Activated T-cell treated with anti-CD3 and anti-CD28 coated beads, Interleukin-2, amount 50 U/mL, for 4 hours (primary cell): ENCODE measurements at regions not wholly inside any gene's neighbourhood (a gene's known extent, or its start where the extent isn't known, plus 50 kb on each side); places are given as distances from the start of the nearest gene placed in this dataset.
"Not testable (repeated sequence)": the region's sequence is repeated elsewhere in the genome, so short reads cannot be mapped to it uniquely, and the experiment has no call there.

Source experiments
- ATAC-seq, 2 donors: fragments of 200-7000 bp; cut with Tn5 transposase; one replicate each; pipeline ENCODE4 v1.10.0; 2021
- DNase-seq: peaks from one replicate; pipeline ENCODE4 v3.0.0-alpha.2; 2020
- H3K27me3 Mint-ChIP-seq: one replicate; pipeline ENCODE4 v1.8.0; 2021; ENCODE audit warnings: low read depth, mixed read lengths
- H3K36me3 Mint-ChIP-seq: one replicate; pipeline ENCODE4 v1.8.0; 2022; ENCODE audit warnings: mixed read lengths; ENCODE audit not compliant: insufficient read depth
- H3K4me1 Mint-ChIP-seq: one replicate; pipeline ENCODE4 v1.8.0; 2021; ENCODE audit warnings: low read depth, mixed read lengths
- H3K4me3 Mint-ChIP-seq: one replicate; pipeline ENCODE4 v1.8.0; 2021; ENCODE audit warnings: mild to moderate bottlenecking, moderate library complexity, mixed read lengths
- H3K9me3 Mint-ChIP-seq: one replicate; pipeline ENCODE4 v1.8.0; 2021; ENCODE audit warnings: mixed read lengths

- Mint-ChIP-seq H3K36me3 (no peaks in the 10 kb centered on the region), H3K4me1 (peaks cover 35% of the 10 kb centered on the region), H3K27me3 (no peaks in the 10 kb centered on the region), H3K9me3 (no peaks in the 10 kb centered on the region), H3K4me3 (no peak overlapping the region)
- DNase-seq (no peak), ATAC-seq (peak in 1 of 2 donors; percentile 28)
These were observed 215.6 kb downstream of the RPLP1 start for GRCh38 chr15:69668039-69668705.

- H3K4me1 Mint-ChIP-seq: peaks cover 35% of the 10 kb centered on the region
These were observed 216.3 kb downstream of the RPLP1 start for GRCh38 chr15:69668963-69669362.

GRCh38 chr15:69669446-69669845 is 216.8 kb downstream of the RPLP1 start:
- H3K27me3 Mint-ChIP-seq: no peaks in the 10 kb centered on the region
- ATAC-seq (no peak), DNase-seq (no peak)
- no peaks in the 10 kb centered on the region for H3K9me3 Mint-ChIP-seq
- peaks cover 35% of the 10 kb centered on the region for H3K4me1 Mint-ChIP-seq
- no peak overlapping the region for H3K4me3 Mint-ChIP-seq
- no peaks in the 10 kb centered on the region for H3K36me3 Mint-ChIP-seq

More at GRCh38 chr15:69668963-69669362, 216.3 kb downstream of the RPLP1 start:
- DNase-seq: no peak
- no peaks in the 10 kb centered on the region for H3K27me3 Mint-ChIP-seq
- ATAC-seq: peak; percentile 15 to 20
- no peak overlapping the region for H3K4me3 Mint-ChIP-seq
- H3K36me3 Mint-ChIP-seq: no peaks in the 10 kb centered on the region
- no peaks in the 10 kb centered on the region for H3K9me3 Mint-ChIP-seq

GRCh38 chr15:69673291-69673881 is 220.8 kb downstream of the RPLP1 start:
- H3K9me3 Mint-ChIP-seq: no peaks in the 10 kb centered on the region
- DNase-seq: no peak
- no peak overlapping the region for H3K4me3 Mint-ChIP-seq
- H3K4me1 Mint-ChIP-seq: peaks cover 20% of the 10 kb centered on the region
- no peaks in the 10 kb centered on the region for H3K36me3 Mint-ChIP-seq
- peaks cover 3% of the 10 kb centered on the region for H3K27me3 Mint-ChIP-seq
- ATAC-seq: no peak

GRCh38 chr15:69675731-69676130 is 223.1 kb downstream of the RPLP1 start:
- DNase-seq (no peak), ATAC-seq (no peak)
- Mint-ChIP-seq H3K4me3 (no peak overlapping the region), H3K36me3 (no peaks in the 10 kb centered on the region), H3K9me3 (no peaks in the 10 kb centered on the region), H3K4me1 (peaks cover 11% of the 10 kb centered on the region), H3K27me3 (peaks cover 5% of the 10 kb centered on the region)

GRCh38 chr15:69677403-69677802 is 224.8 kb downstream of the RPLP1 start:
- Mint-ChIP-seq H3K27me3 (peaks cover 5% of the 10 kb centered on the region), H3K9me3 (peaks cover 8% of the 10 kb centered on the region), H3K4me1 (peaks cover 9% of the 10 kb centered on the region), H3K4me3 (no peak overlapping the region), H3K36me3 (no peaks in the 10 kb centered on the region)
- DNase-seq (no peak), ATAC-seq (no peak)

GRCh38 chr15:69679623-69680228 is 227.1 kb downstream of the RPLP1 start:
- ATAC-seq (peak; percentile 95 to 96), DNase-seq (no peak)
- Mint-ChIP-seq H3K27me3 (peaks cover 5% of the 10 kb centered on the region), H3K9me3 (peaks cover 14% of the 10 kb centered on the region), H3K4me3 (peak overlapping the region; percentile 33), H3K36me3 (no peaks in the 10 kb centered on the region), H3K4me1 (peaks cover 14% of the 10 kb centered on the region)

- H3K4me3 Mint-ChIP-seq, ATAC-seq, H3K4me1 Mint-ChIP-seq, H3K36me3 Mint-ChIP-seq, H3K27me3 Mint-ChIP-seq, DNase-seq: not testable (repeated sequence)
- H3K9me3 Mint-ChIP-seq: peaks cover 28% of the 10 kb centered on the region
These were observed 232.2 kb downstream of the RPLP1 start for GRCh38 chr15:69684823-69685222.

- H3K4me1 Mint-ChIP-seq: peaks cover 5% of the 10 kb centered on the region
- no peak overlapping the region for H3K4me3 Mint-ChIP-seq
- no peak for ATAC-seq
- peaks cover 28% of the 10 kb centered on the region for H3K9me3 Mint-ChIP-seq
- DNase-seq: no peak
- H3K27me3 Mint-ChIP-seq: no peaks in the 10 kb centered on the region
- peaks cover 9% of the 10 kb centered on the region for H3K36me3 Mint-ChIP-seq
These were observed 233.2 kb downstream of the RPLP1 start for GRCh38 chr15:69685512-69686452.

GRCh38 chr15:69686626-69687025 is 234.0 kb downstream of the RPLP1 start:
- peaks cover 5% of the 10 kb centered on the region for H3K4me1 Mint-ChIP-seq
- H3K4me3 Mint-ChIP-seq: no peak overlapping the region
- peaks cover 28% of the 10 kb centered on the region for H3K9me3 Mint-ChIP-seq
- ATAC-seq (no peak), DNase-seq (no peak)
- peaks cover 9% of the 10 kb centered on the region for H3K36me3 Mint-ChIP-seq
- no peaks in the 10 kb centered on the region for H3K27me3 Mint-ChIP-seq

- ATAC-seq: no peak
- H3K9me3 Mint-ChIP-seq: peaks cover 14% of the 10 kb centered on the region
- peaks cover 9% of the 10 kb centered on the region for H3K36me3 Mint-ChIP-seq
- no peaks in the 10 kb centered on the region for H3K27me3 Mint-ChIP-seq
- no peaks in the 10 kb centered on the region for H3K4me1 Mint-ChIP-seq
- DNase-seq: no peak
- no peak overlapping the region for H3K4me3 Mint-ChIP-seq
These were observed 236.5 kb downstream of the RPLP1 start for GRCh38 chr15:69689133-69689532.

- Mint-ChIP-seq H3K9me3 (peaks cover 14% of the 10 kb centered on the region), H3K36me3 (peaks cover 9% of the 10 kb centered on the region)
- no peak for ATAC-seq
These were observed 238.8 kb downstream of the RPLP1 start for GRCh38 chr15:69691307-69692015.

GRCh38 chr15:69692342-69692741 is 239.7 kb downstream of the RPLP1 start:
- ATAC-seq (no peak), DNase-seq (no peak)
- peaks cover 14% of the 10 kb centered on the region for H3K9me3 Mint-ChIP-seq
- H3K27me3 Mint-ChIP-seq: peaks cover 1% of the 10 kb centered on the region
- peaks cover 9% of the 10 kb centered on the region for H3K36me3 Mint-ChIP-seq
- no peak overlapping the region for H3K4me3 Mint-ChIP-seq
- H3K4me1 Mint-ChIP-seq: no peaks in the 10 kb centered on the region

More at GRCh38 chr15:69691307-69692015, 238.8 kb downstream of the RPLP1 start:
- peaks cover 1% of the 10 kb centered on the region for H3K27me3 Mint-ChIP-seq
- no peak overlapping the region for H3K4me3 Mint-ChIP-seq
- H3K4me1 Mint-ChIP-seq: no peaks in the 10 kb centered on the region
- no peak for DNase-seq

- Mint-ChIP-seq H3K4me3 (no peak overlapping the region), H3K9me3 (peaks cover 13% of the 10 kb centered on the region), H3K27me3 (peaks cover 1% of the 10 kb centered on the region), H3K36me3 (peaks cover 9% of the 10 kb centered on the region), H3K4me1 (no peaks in the 10 kb centered on the region)
- ATAC-seq: no peak
- no peak for DNase-seq
These were observed 240.4 kb downstream of the RPLP1 start for GRCh38 chr15:69693059-69693458.
